ENCODE measurements at regions not wholly inside any gene's neighbourhood (a gene's known extent, or its start where the extent isn't known, plus 50 kb on each side); places are given as distances from the start of the nearest gene placed in this dataset.

- DNase-seq (ENCODE audit: low read depth in 2 of 2), result no peak
These were observed 401.4 kb upstream of the IRX1 start for GRCh38 chr5:3194271-3194670.

- DNase-seq (ENCODE audit: low read depth in 2 of 2), result no peak
These were observed 404.0 kb upstream of the IRX1 start for GRCh38 chr5:3191585-3191984.

GRCh38 chr5:3190930-3191329 lies 404.7 kb upstream of the IRX1 start:
- DNase-seq (ENCODE audit: low read depth in 2 of 2), result no peak

GRCh38 chr5:3190433-3190832 lies 405.2 kb upstream of the IRX1 start:
- DNase-seq (ENCODE audit: low read depth in 2 of 2), result no peak

- no peak for DNase-seq (ENCODE audit: low read depth in 2 of 2)
These were observed 407.7 kb upstream of the IRX1 start for GRCh38 chr5:3187771-3188425.

- DNase-seq (ENCODE audit: low read depth in 2 of 2), result no peak
These were observed 408.8 kb upstream of the IRX1 start for GRCh38 chr5:3186736-3187405.

- no peak for DNase-seq (ENCODE audit: low read depth in 2 of 2)
These were observed 409.5 kb upstream of the IRX1 start for GRCh38 chr5:3186156-3186555.

- no peak for DNase-seq (ENCODE audit: low read depth in 2 of 2)
These were observed 410.1 kb upstream of the IRX1 start for GRCh38 chr5:3185488-3185887.

- no peak for DNase-seq (ENCODE audit: low read depth in 2 of 2)
These were observed 413.3 kb upstream of the IRX1 start for GRCh38 chr5:3182133-3182876.

GRCh38 chr5:3181671-3182070 lies 414.0 kb upstream of the IRX1 start:
- no peak for DNase-seq (ENCODE audit: low read depth in 2 of 2)

- DNase-seq (ENCODE audit: low read depth in 2 of 2), result no peak
These were observed 415.0 kb upstream of the IRX1 start for GRCh38 chr5:3180636-3181035.

- DNase-seq (ENCODE audit: low read depth in 2 of 2), result no peak
These were observed 416.4 kb upstream of the IRX1 start for GRCh38 chr5:3179220-3179619.

- DNase-seq (ENCODE audit: low read depth in 2 of 2), result no peak
These were observed 418.3 kb upstream of the IRX1 start for GRCh38 chr5:3177338-3177737.

GRCh38 chr5:3175416-3175815 lies 420.2 kb upstream of the IRX1 start:
- DNase-seq (ENCODE audit: low read depth in 2 of 2), result no peak

GRCh38 chr5:3167473-3167872 lies 416.0 kb upstream of the IRX2 start:
- no peak for DNase-seq (ENCODE audit: low read depth in 2 of 2)

GRCh38 chr5:3163626-3164025 lies 412.1 kb upstream of the IRX2 start:
- no peak for DNase-seq (ENCODE audit: low read depth in 2 of 2)

- DNase-seq (ENCODE audit: low read depth in 2 of 2), result no peak
These were observed 410.2 kb upstream of the IRX2 start for GRCh38 chr5:3161672-3162071.

GRCh38 chr5:3157214-3157613 lies 405.7 kb upstream of the IRX2 start:
- no peak for DNase-seq (ENCODE audit: low read depth in 2 of 2)

- no peak for DNase-seq (ENCODE audit: low read depth in 2 of 2)
These were observed 404.2 kb upstream of the IRX2 start for GRCh38 chr5:3155717-3156116.

- no peak for DNase-seq (ENCODE audit: low read depth in 2 of 2)
These were observed 403.6 kb upstream of the IRX2 start for GRCh38 chr5:3155046-3155445.

GRCh38 chr5:3153906-3154305 lies 402.4 kb upstream of the IRX2 start:
- DNase-seq (ENCODE audit: low read depth in 2 of 2), result no peak

- no peak for DNase-seq (ENCODE audit: low read depth in 2 of 2)
These were observed 401.9 kb upstream of the IRX2 start for GRCh38 chr5:3153226-3153858.

- no peak for DNase-seq (ENCODE audit: low read depth in 2 of 2)
These were observed 398.4 kb upstream of the IRX2 start for GRCh38 chr5:3149899-3150298.
